HFFc6 (cell line): ENCODE measurements at regions not wholly inside any gene's neighbourhood (a gene's known extent, or its start where the extent isn't known, plus 50 kb on each side); places are given as distances from the start of the nearest gene placed in this dataset.

Source experiments
- DNase-seq: peaks from one replicate; pipeline ENCODE4 v3.0.0-alpha.2; 2018
- H3K27ac Mint-ChIP-seq: 2 replicates; pipeline ENCODE4 v1.8.0; 2020; ENCODE audit warnings: mild to moderate bottlenecking, mixed read lengths
- H3K27me3 Mint-ChIP-seq: 2 replicates; pipeline ENCODE4 v1.8.0; 2021; ENCODE audit warnings: mild to moderate bottlenecking, moderate library complexity, mixed read lengths; ENCODE audit not compliant: insufficient read depth
- H3K36me3 Mint-ChIP-seq: 2 replicates; pipeline ENCODE4 v1.8.0; 2021; ENCODE audit warnings: low read depth, mixed read lengths
- H3K4me1 Mint-ChIP-seq: 2 replicates; pipeline ENCODE4 v1.8.0; 2020; ENCODE audit warnings: low read depth, mixed read lengths
- H3K4me3 Mint-ChIP-seq: 2 replicates; pipeline ENCODE4 v1.8.0; 2020; ENCODE audit warnings: mild to moderate bottlenecking, moderate library complexity, mixed read lengths
- H3K9me3 Mint-ChIP-seq: 2 replicates; pipeline ENCODE4 v1.8.0; 2020; ENCODE audit warnings: mild to moderate bottlenecking, mixed read lengths
- CTCF ChIP-seq: fragments of 200-600 bp; sonication (generic); IDR thresholded peaks from 2 replicates; pipeline ENCODE4 v1.5.0; 2021; ENCODE audit warnings: antibody characterized with exemption, mild to moderate bottlenecking

GRCh38 chr13:70529652-70530051 is 421.4 kb upstream of the KLHL1 start:
- H3K4me1 Mint-ChIP-seq: no peaks in the 10 kb centered on the region
- no peak for DNase-seq

GRCh38 chr13:70527599-70527998 is 419.3 kb upstream of the KLHL1 start:
- no peaks in the 10 kb centered on the region for H3K4me1 Mint-ChIP-seq
- DNase-seq: no peak
- H3K4me3 Mint-ChIP-seq: no peak overlapping the region
- no peaks in the 10 kb centered on the region for H3K27me3 Mint-ChIP-seq
- H3K9me3 Mint-ChIP-seq: peaks cover 9% of the 10 kb centered on the region
- H3K36me3 Mint-ChIP-seq: no peaks in the 10 kb centered on the region
- no peak for TF ChIP-seq CTCF
- no peak overlapping the region for H3K27ac Mint-ChIP-seq

More at GRCh38 chr13:70529652-70530051, 421.4 kb upstream of the KLHL1 start:
- Mint-ChIP-seq H3K36me3 (no peaks in the 10 kb centered on the region), H3K4me3 (no peak overlapping the region), H3K9me3 (peaks cover 9% of the 10 kb centered on the region), H3K27ac (no peak overlapping the region), H3K27me3 (no peaks in the 10 kb centered on the region; the same call in 1 of the 2 replicates)
- TF ChIP-seq CTCF: no peak

GRCh38 chr13:70523622-70524021 is 415.4 kb upstream of the KLHL1 start:
- Mint-ChIP-seq H3K36me3 (no peaks in the 10 kb centered on the region), H3K27me3 (no peaks in the 10 kb centered on the region), H3K27ac (no peak overlapping the region), H3K4me1 (no peaks in the 10 kb centered on the region), H3K4me3 (no peak overlapping the region), H3K9me3 (peaks cover 11% of the 10 kb centered on the region)
- no peak for TF ChIP-seq CTCF
- no peak for DNase-seq

- no peaks in the 10 kb centered on the region for H3K36me3 Mint-ChIP-seq
- H3K27ac Mint-ChIP-seq: no peak overlapping the region
- no peaks in the 10 kb centered on the region for H3K4me1 Mint-ChIP-seq
- no peak for TF ChIP-seq CTCF
- no peak overlapping the region for H3K4me3 Mint-ChIP-seq
- H3K9me3 Mint-ChIP-seq: peaks cover 11% of the 10 kb centered on the region
- no peaks in the 10 kb centered on the region for H3K27me3 Mint-ChIP-seq
- no peak for DNase-seq
Observed at GRCh38 chr13:70520275-70521036, 412.2 kb upstream of the KLHL1 start.

GRCh38 chr13:70518081-70518480 is 409.8 kb upstream of the KLHL1 start:
- no peak for DNase-seq
- Mint-ChIP-seq H3K9me3 (peaks cover 11% of the 10 kb centered on the region), H3K36me3 (no peaks in the 10 kb centered on the region), H3K4me1 (no peaks in the 10 kb centered on the region), H3K4me3 (no peak overlapping the region), H3K27me3 (no peaks in the 10 kb centered on the region), H3K27ac (no peak overlapping the region)
- TF ChIP-seq CTCF: no peak
